ENCODE measurements at regions not wholly inside any gene's neighbourhood (a gene's known extent, or its start where the extent isn't known, plus 50 kb on each side); places are given as distances from the start of the nearest gene placed in this dataset.
"Not testable (repeated sequence)": the region's sequence is repeated elsewhere in the genome, so short reads cannot be mapped to it uniquely, and the experiment has no call there.

DNA sequence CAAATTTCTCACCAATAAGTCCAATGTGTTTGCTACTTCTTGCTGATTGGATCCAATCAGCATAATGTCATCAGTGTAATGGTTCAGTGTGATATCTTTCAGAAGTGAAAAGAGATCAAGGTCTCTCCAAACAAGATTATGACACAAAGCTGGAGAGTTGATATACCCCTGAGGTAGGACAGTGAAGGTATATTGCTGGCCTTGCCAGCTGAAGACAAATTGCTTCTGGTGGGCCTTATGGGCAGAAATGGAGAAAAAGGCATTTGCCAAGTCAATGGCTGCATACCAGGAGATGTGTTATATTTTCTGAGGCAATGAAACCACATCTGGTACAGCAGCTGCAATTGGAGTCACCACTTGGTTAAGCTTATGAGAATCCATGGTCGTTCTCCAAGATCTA, 131.7 kb upstream of the PCBD1 start:
- not testable (repeated sequence) for DNase-seq (ENCODE audit: low read depth in 2 of 2)

DNA sequence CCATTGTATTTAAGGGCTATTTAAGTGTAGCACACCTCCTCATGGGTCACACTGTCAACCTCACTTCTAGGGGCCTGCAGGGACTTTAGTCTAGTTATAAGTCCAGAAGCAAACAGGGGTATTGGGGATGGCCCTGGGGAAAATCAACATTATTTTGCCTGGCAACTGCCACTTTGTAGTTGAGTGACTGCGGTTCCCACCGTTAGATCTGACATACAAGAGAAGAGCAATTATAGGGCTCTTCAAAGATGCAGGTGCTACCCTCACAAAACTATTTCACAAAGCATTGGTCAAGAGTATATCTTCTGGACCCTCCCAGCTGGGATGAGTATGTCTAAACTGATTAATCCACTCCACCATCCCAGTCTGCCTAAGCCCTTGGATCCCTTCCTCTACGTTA, 133.0 kb upstream of the PCBD1 start:
- DNase-seq (ENCODE audit: low read depth in 2 of 2), result no peak

DNA sequence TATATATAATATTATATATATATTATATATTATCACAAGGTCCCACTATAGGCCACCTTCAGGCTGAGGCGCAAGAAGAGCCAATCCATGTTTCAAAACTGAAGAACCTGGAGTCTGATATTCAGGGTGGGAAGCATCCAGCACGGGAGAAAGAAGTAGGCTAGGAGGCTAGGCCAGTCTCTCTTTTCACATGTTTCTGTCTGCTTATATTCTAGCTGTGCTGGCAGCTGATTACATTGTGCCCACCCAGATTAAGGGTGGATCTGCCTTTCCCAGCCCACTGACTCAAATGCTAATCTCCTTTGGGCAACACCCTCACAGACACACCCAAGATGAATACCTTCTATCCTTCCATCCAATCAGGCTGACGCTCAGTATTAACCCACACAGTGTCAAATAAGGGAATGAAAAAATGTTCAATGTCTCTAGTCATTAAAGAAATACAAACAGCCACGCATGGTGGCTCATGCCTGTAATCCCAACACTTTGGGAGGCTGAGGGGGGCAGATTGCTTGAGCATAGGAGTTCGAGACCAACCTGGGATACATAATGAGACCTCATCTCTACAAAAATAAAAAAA, 135.4 kb upstream of the PCBD1 start:
- no peak for DNase-seq (ENCODE audit: low read depth in 2 of 2)

GRCh38 chr10:71024490-71024889, 136.1 kb upstream of the PCBD1 start:
- DNase-seq (ENCODE audit: low read depth in 2 of 2), result no peak

DNA sequence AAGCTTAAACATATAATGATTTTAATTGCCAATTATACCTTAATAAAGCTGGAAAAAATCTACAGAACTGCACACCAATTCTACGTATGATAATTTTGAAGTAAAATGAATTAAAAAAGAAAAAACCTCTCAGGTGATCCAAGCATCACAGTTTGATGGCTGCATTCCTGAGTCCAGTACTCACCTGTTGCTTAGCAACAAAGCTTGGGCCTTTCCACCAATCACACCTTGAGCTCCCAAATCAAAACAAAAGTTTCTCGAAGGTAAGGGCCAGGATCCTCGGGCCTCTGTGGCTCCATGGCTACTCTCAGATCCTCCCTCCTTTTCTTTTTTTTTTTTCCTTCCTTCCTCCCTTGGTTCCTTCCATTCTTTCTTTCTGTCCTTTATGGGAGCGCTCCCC, 137.2 kb upstream of the PCBD1 start:
- no peak for DNase-seq (ENCODE audit: low read depth in 2 of 2)

GRCh38 chr10:71028066-71028465, 139.7 kb upstream of the PCBD1 start:
- DNase-seq (ENCODE audit: low read depth in 2 of 2), result no peak

DNA sequence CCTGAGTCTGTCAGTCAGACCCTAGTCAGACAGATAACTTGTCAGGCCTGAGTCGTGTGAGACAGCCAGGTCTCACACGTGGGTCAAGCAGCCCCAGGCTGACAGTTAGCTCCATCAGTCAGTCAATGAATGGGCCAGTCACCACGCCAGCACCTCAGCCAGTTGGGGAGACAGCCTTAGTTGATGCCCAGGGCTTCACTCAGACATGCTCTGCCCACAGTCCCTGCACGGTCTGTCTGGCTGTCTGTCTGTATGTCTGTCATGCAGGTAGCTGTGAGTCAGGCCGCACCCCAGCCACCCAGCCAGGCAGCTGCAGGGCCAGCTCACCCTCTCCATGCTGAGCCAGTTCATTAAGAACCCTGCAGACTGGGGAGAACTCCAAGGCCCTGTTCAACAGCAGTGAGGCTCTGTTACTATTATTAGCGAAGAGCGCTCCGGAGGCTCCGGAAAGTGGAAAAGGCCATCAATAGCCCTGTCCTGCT, 141.1 kb upstream of the PCBD1 start:
- DNase-seq (ENCODE audit: low read depth in 2 of 2), result no peak

DNA sequence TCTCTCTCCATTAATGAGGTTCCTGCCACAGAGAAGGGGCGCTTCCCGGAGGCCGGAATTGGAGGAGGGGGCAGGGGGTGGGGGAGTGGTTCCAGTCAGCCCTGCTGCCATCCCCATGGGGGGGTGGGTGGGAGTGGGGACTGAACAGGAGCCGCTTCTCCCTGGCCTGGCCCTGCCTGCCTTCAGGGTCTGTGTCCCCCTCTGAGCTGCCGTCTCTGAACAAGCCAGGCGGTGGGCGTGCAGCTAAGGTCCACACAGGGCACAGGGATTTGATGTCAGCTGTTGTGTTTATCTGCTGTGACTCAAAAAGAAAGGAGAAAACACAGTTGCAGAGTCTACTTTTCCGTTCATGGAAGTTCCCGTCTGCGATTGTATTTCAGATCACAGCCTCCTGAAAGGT, 141.5 kb upstream of the PCBD1 start:
- no peak for DNase-seq (ENCODE audit: low read depth in 2 of 2)

DNA sequence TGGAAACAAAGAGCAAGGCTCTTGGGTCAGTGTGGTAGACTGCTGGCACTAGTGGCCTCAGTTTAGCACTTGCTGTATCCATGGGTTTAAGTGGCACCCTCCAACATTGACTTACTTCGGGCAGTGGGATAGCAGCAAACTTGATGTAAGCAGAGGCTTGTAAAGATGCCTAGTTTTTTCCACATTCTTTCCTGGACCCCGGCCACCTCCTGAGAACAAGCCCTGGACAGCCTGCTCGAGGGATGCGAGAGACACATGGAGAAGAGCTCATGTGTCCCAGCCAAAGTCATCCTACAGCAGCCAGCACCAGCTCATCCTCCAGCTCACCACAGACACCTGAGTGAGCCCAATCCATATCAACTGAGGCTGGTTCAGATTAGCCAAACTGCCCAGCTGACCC, 142.7 kb upstream of the PCBD1 start:
- no peak for DNase-seq (ENCODE audit: low read depth in 2 of 2)

DNA sequence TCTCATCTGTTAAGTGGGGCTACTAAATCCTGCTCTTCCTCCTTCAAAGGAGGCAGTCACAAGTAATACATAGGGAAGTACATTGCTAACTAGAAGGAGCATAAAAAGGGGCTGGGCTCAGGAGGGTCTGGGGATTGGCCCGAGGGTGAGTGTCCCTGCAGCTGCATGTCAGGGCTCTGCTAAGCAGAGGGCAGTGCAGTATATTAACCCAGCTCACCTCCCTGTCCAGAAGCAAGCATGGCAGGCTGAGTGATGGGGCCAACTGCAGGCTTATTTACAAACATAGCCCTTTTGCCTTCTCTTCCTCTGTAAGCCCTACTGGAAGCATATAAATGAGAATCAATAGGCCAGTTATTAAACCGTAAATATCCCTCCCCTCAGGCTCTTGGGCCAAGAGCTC, 143.2 kb upstream of the PCBD1 start:
- DNase-seq (ENCODE audit: low read depth in 2 of 2), result no peak

DNA sequence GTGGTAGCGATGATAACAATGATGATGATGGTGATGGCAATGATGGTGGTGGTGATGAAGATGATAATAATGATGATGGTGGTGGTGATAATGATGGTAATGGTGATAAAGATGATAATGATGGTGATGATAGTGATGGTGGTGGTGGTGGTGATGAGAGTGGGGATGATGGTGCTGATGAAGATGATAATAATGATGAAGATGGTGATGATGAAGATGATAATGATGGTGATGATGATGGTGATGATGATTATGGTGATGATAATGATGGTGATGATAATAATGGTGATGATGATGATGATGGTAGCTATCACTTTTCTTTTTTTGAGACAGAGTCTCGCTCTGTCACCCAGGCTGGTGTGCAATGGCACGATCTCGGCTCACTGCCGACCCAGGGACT, 144.5 kb upstream of the PCBD1 start:
- no peak for DNase-seq (ENCODE audit: low read depth in 2 of 2)

GRCh38 chr10:71033396-71033980, 145.1 kb upstream of the PCBD1 start:
- no peak for DNase-seq (ENCODE audit: low read depth in 2 of 2)

DNA sequence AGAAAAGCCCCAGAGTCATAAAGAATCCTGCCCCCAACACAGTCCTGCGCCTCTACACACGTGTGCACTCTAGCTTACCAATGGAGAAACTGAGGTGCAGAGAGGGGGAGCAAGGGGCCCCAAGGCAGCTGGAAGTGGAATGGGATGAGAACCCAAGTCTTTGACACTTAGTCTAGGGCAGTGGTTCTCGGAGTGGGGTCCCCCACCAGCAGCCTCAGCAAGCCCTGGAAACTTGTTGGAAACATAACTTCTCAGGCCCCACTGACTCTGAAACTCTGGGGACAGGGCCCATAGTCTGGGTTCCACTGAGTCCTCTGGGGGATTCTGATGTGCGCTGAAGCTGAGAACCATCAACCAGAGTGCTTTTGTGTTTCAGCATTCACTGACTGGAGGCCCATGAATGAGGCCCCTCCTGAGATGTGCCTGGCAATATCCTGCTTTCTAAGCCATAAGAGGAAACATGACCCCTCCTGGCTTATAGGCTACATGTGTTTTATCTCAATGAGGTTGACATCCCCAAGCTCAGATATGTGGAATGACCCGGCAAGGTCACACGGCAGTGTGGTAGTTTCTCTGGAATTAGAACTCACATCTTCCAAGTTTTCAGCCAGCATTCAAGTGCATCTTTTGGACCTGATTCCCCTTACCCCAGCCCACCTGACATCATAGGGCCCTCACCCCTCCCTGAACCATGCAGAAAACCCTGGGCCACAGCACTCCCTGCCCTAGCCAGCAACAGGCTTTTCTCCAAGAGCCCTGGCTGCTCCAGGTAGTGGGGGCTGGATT, 147.3 kb upstream of the PCBD1 start:
- no peak for DNase-seq (ENCODE audit: low read depth in 2 of 2)

- DNase-seq (ENCODE audit: low read depth in 2 of 2), result no peak
Observed at GRCh38 chr10:71036297-71036966, 148.1 kb upstream of the PCBD1 start.

DNA sequence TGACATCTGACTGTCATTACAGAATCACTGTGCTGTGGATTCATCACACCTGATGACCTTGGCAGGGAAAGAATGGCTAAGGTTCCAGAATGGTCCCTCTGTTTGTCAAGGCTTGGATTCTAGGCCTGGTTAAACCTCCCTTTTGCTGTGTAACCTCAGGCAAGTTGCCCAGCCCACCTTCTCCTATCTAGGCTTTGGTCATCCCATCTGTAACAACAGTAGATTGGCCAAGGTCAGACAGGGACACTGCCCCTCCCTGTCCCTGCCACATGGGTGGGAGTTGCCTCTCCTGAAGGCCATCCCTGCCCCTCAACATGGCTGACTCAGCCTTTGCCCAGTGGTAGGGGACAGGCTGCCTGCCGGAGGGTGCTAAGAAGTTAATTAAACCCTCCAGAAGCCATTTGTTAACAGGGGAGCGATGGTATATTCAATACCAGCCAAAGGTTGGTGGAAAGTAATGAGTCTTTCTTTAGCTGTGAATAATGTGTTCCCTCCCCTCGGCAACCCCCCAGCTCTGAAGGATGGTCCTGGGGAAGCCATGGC, 149.8 kb upstream of the PCBD1 start:
- no peak for DNase-seq (ENCODE audit: low read depth in 2 of 2)

- no peak for DNase-seq (ENCODE audit: low read depth in 2 of 2)
Observed at GRCh38 chr10:71038921-71039320, 150.6 kb upstream of the PCBD1 start.

GRCh38 chr10:71039551-71039950, 151.2 kb upstream of the PCBD1 start:
- DNase-seq (ENCODE audit: low read depth in 2 of 2), result no peak

DNA sequence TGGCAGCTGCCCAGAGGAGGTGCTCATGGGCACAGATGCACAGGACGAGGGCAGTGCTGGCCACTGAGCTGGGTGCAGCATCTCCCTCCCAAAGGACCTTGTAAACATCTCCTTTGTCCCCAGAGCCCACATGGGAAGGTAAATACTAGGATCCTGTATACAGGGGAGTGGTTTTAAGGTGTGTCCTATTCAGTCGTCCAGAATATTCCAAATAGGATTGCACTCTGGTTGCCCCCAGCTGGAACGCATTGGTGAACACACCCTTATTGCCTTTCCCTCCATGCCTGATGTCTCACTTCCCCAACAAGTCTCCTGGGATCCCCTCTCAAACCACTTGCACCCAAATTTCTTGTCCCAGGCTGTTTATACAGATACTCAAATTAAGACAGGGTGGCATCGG, 152.0 kb upstream of the PCBD1 start:
- DNase-seq (ENCODE audit: low read depth in 2 of 2), result no peak

DNA sequence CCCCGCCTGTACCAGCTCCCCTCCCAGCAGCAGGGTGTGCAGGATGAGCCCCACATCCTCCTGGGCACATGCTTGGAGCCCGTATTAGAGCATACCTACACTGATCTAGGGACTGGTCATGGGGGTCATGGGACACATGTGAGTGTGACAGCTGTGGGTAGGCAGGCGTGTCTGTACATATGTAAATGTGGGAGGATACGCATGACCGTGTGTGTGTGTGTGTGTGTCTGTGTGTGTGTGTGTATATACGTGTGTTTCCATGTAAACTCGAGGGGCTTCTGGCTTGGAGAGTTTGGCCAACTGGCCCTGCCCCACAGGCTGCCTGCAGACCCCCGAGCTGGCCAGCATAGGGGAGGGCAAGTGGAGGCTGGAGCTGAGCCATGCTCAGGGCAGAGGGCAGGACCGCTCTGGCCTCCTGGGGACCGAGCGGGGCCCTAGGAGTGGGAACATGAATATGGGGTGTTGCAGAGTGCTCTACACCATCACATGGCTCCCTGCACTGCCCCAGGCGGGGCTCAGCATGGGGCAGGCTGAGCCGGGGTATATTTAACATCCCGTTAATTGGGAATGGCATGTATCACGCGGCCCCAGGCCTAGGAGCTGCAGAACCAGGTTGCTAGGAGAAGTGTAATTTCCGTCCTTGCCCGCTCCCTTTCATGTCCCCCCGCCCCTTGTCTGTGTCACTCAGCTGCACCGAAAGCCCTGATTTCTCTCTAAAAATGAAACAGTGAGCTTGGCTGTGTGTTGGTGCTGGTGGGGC, 152.7 kb upstream of the PCBD1 start:
- DNase-seq (ENCODE audit: low read depth in 2 of 2), result no peak

DNA sequence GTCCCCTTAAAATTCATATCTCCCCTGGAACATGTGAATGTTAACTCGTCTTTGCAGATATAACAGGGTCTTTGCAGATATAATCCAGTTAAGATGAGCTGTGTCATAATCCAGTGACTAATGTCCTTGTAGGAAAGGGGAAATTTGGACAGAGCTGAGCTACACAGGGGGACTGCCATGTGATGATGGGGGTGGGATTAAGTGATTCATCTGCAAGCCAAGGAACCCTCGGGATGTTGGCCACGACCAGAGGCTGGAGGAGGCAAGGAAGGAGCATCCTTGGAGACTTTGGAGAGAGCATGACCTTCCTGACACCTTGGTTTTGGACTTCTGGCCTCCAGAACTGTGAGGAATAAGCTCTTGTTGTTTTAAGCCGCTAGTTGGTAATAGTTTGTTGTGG, 153.9 kb upstream of the PCBD1 start:
- DNase-seq (ENCODE audit: low read depth in 2 of 2), result no peak

- no peak for DNase-seq (ENCODE audit: low read depth in 2 of 2)
Observed at GRCh38 chr10:71042699-71043098, 154.3 kb upstream of the PCBD1 start.

DNA sequence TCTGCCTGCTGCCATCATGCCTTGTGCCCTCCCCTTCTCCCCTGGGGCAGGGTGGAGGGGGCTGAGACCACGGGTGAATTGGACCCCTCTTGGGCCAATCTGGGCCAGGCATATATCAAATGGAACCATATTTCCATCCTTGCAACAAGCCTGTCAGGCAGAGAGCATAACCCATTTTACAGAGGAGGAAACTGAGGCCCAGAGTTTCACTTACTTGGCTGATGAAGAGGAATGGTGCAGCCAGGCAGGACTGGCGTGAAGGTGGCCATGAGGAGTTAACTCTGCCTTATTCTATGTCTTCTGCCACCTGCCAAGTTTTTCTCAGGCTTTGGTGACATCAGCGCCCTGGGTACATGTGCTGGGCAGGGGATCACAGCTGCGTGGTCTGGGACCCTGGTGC, 155.5 kb upstream of the PCBD1 start:
- no peak for DNase-seq (ENCODE audit: low read depth in 2 of 2)

Data from fibroblast of skin of left biceps (primary cell).